ENCODE measurements at regions not wholly inside any gene's neighbourhood (a gene's known extent, or its start where the extent isn't known, plus 50 kb on each side); places are given as distances from the start of the nearest gene placed in this dataset.

- no peak overlapping the region for H3K4me3 ChIP-seq (replicated peaks; ENCODE audit: low read depth, low read length)
- TF ChIP-seq CTCF (IDR thresholded peaks at IDR 0.05; ENCODE audit: low read length, missing control alignments): no peak
- DNase-seq (ENCODE audit: low read depth): no peak
These were observed 122.2 kb downstream of the KLF6 start for GRCh38 chr10:3662775-3663174.

- H3K4me3 ChIP-seq (replicated peaks; ENCODE audit: low read depth, low read length): no peak overlapping the region
- DNase-seq (ENCODE audit: low read depth): no peak
- no peak for TF ChIP-seq CTCF (IDR thresholded peaks at IDR 0.05; ENCODE audit: low read length, missing control alignments)
These were observed 123.7 kb downstream of the KLF6 start for GRCh38 chr10:3661271-3661670.

- H3K4me3 ChIP-seq (replicated peaks; ENCODE audit: low read depth, low read length): no peak overlapping the region
- TF ChIP-seq CTCF (IDR thresholded peaks at IDR 0.05; ENCODE audit: low read length, missing control alignments): no peak
- DNase-seq (ENCODE audit: low read depth): no peak
These were observed 124.3 kb downstream of the KLF6 start for GRCh38 chr10:3660753-3661152.

GRCh38 chr10:3659203-3659917 lies 125.6 kb downstream of the KLF6 start:
- DNase-seq (ENCODE audit: low read depth): no peak
- no peak overlapping the region for H3K4me3 ChIP-seq (replicated peaks; ENCODE audit: low read depth, low read length)
- TF ChIP-seq CTCF (IDR thresholded peaks at IDR 0.05; ENCODE audit: low read length, missing control alignments): no peak

GRCh38 chr10:3658766-3659165 lies 126.2 kb downstream of the KLF6 start:
- TF ChIP-seq CTCF (IDR thresholded peaks at IDR 0.05; ENCODE audit: low read length, missing control alignments): no peak
- no peak for DNase-seq (ENCODE audit: low read depth)
- H3K4me3 ChIP-seq (replicated peaks; ENCODE audit: low read depth, low read length): no peak overlapping the region

GRCh38 chr10:3656214-3656613 lies 128.8 kb downstream of the KLF6 start:
- no peak for TF ChIP-seq CTCF (IDR thresholded peaks at IDR 0.05; ENCODE audit: low read length, missing control alignments)
- DNase-seq (ENCODE audit: low read depth): no peak
- no peak overlapping the region for H3K4me3 ChIP-seq (replicated peaks; ENCODE audit: low read depth, low read length)

- TF ChIP-seq CTCF (IDR thresholded peaks at IDR 0.05; ENCODE audit: low read length, missing control alignments): no peak
- no peak overlapping the region for H3K4me3 ChIP-seq (replicated peaks; ENCODE audit: low read depth, low read length)
- DNase-seq (ENCODE audit: low read depth): no peak
These were observed 129.5 kb downstream of the KLF6 start for GRCh38 chr10:3655528-3655927.
